ENCODE measurements at regions not wholly inside any gene's neighbourhood (a gene's known extent, or its start where the extent isn't known, plus 50 kb on each side); places are given as distances from the start of the nearest gene placed in this dataset.

DNA sequence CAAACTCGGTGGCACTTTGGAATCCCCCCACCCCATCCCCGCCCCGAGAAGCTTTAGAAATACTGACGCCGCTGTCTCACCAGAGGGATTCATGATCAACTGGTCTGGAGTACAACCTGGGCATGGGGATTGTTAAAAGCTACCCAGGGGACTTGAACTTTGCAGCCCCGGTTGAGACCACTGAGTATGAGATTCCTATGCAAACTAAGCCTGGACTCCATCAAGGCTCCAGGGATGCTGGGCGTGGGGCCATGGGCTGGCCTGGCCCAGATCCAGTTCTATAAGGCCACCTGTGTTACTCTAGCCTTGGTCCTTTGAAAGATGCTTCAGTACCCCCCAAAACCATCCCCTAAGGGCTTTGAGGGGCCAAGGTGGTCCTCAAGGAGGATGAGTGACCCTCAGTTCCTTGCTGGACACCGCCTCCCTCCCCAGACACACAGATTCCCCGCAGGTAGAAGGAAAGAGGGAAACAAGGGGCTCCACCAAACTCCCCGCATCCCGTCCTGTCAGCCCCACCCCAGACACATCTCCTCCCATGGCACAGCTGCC lies 68.5 kb downstream of the MRPL36 start:
- TF ChIP-seq CTCF (IDR thresholded peaks at IDR 0.05) (no peak), POLR2A (IDR thresholded peaks at IDR 0.05) (no peak)
